HCT116 (cell line): ENCODE measurements at regions not wholly inside any gene's neighbourhood (a gene's known extent, or its start where the extent isn't known, plus 50 kb on each side); places are given as distances from the start of the nearest gene placed in this dataset.

Experiments used
- ATAC-seq: fragments of 200-7000 bp; cut with Tn5 transposase; 2 replicates; pipeline ENCODE4 v1.9.1; 2020; ENCODE audit warnings: mild to moderate bottlenecking, moderate library complexity
- BruUV-seq: library from RNA; stranded (reverse); fragments of 400-500 nt; replicated peaks from 2 replicates; lab custom pipeline; 2021; lab: Mats Ljungman, UMichigan
- CTCF ChIA-PET: fragments of 300-600 bp; sonication (Branson Sonifier 250); formaldehyde crosslinking; loops from one replicate; lab custom pipeline; 2021; ENCODE audit warnings: antibody characterized with exemption; lab: Charles Lee
- POLR2A ChIA-PET: fragments of 300-600, 350-600 bp; sonication (Branson Sonifier 250); formaldehyde crosslinking; loops from one replicate; lab custom pipeline; 2021; ENCODE audit warnings: antibody characterized with exemption; lab: Charles Lee
- RAD21 ChIA-PET, 2 experiments: fragments of 300-600 bp; sonication (Branson Sonifier 250); formaldehyde crosslinking; loops; one replicate each; lab custom pipeline; 2023; ENCODE audit warnings: low total read pairs in 2 of 2; ENCODE audit not compliant: uncharacterized antibody in 2 of 2, unreplicated experiment in 2 of 2, low non-redundant PET in 1 of 2; lab: Charles Lee
- DNase-seq: peaks from one replicate; pipeline ENCODE4 v3.0.0-alpha.2; 2010; ENCODE audit warnings: low read depth, low spot score
- H2AFZ ChIP-seq: fragments of 200-600 bp; shearing (Covaris generic), sonication (generic); 2 replicates; pipeline ENCODE4 v1.6.1; 2017; ENCODE audit warnings: low read depth, mixed run types, mixed read lengths, antibody characterized with exemption, low read length; ENCODE audit not compliant: poor library complexity, severe bottlenecking
- H3K27ac ChIP-seq: 2 replicates; pipeline ENCODE4 v1.5.1; 2012; ENCODE audit warnings: low read depth, low read length
- H3K27me3 ChIP-seq: fragments of 200-600 bp; sonication (generic); 2 replicates; pipeline ENCODE4 v1.6.1; 2016; ENCODE audit warnings: mixed run types, low read length, mixed read lengths; ENCODE audit not compliant: insufficient read depth
- H3K36me3 ChIP-seq, 2 experiments: fragments of 200-500 bp in 1 of 2; fragments of 200-600 bp in 1 of 2; sonication (Bioruptor generic) in 1 of 2; sonication (generic) in 1 of 2; 2 replicates each; pipeline versions ENCODE4 v1.5.1 to v1.6.1; 2014 to 2016; ENCODE audit warnings: low read length in 2 of 2, inconsistent platforms in 1 of 2, mixed read lengths in 1 of 2, mixed run types in 1 of 2; ENCODE audit not compliant: insufficient read depth in 2 of 2, control insufficient read depth in 1 of 2
- H3K4me1 ChIP-seq, 2 experiments: fragments of 200-600 bp in 1 of 2; sonication (generic) in 1 of 2; 2 replicates each; pipeline versions ENCODE4 v1.5.1 to v1.6.1; 2012 to 2017; ENCODE audit warnings: low read length in 2 of 2, inconsistent platforms in 1 of 2, mild to moderate bottlenecking in 1 of 2, mixed read lengths in 1 of 2, mixed run types in 1 of 2, moderate library complexity in 1 of 2; ENCODE audit not compliant: insufficient read depth in 2 of 2, control insufficient read depth in 1 of 2
- H3K4me2 ChIP-seq: fragments of 200-600 bp; sonication (generic); 2 replicates; pipeline ENCODE4 v1.6.1; 2017; ENCODE audit warnings: mixed run types, low read length, mixed read lengths
- H3K4me3 ChIP-seq, 2 experiments: fragments of 200-600 bp in 1 of 2; sonication (generic) in 1 of 2; replicated peaks in 1 of 2; 2 replicates each; pipeline ENCODE4 v1.5.1; 2011 to 2016; ENCODE audit warnings: low read length in 2 of 2, control low read depth in 1 of 2, low read depth in 1 of 2, mild to moderate bottlenecking in 1 of 2, mixed read lengths in 1 of 2, mixed run types in 1 of 2
- H3K79me2 ChIP-seq: fragments of 200-600 bp; sonication (generic); 2 replicates; pipeline ENCODE4 v1.6.1; 2017; ENCODE audit warnings: mild to moderate bottlenecking, mixed run types, low read length, moderate library complexity, mixed read lengths; ENCODE audit not compliant: insufficient read depth
- H3K9ac ChIP-seq: fragments of 200-600 bp; sonication (generic); 2 replicates; pipeline ENCODE4 v1.6.1; 2016; ENCODE audit warnings: low read length, mixed read lengths
- H3K9me2 ChIP-seq: fragments of 200-600 bp; sonication (generic), shearing (Covaris generic); 2 replicates; pipeline ENCODE4 v1.6.1; 2017; ENCODE audit warnings: mixed run types, mild to moderate bottlenecking, moderate library complexity; ENCODE audit not compliant: insufficient read depth
- H3K9me3 ChIP-seq, 2 experiments: fragments of 200-500 bp in 1 of 2; fragments of 200-600 bp in 1 of 2; sonication (Bioruptor generic) in 1 of 2; sonication (generic) in 1 of 2; 2 replicates each; pipeline ENCODE4 v1.6.1; 2014 to 2017; ENCODE audit warnings: low read length in 2 of 2, mixed read lengths in 2 of 2, inconsistent platforms in 1 of 2, low read depth in 1 of 2, mild to moderate bottlenecking in 1 of 2, mixed run types in 1 of 2, moderate library complexity in 1 of 2; ENCODE audit not compliant: control insufficient read depth in 1 of 2, insufficient read depth in 1 of 2
- H4K20me1 ChIP-seq: fragments of 200-600 bp; sonication (generic), shearing (Covaris generic); 2 replicates; pipeline ENCODE4 v1.6.1; 2017; ENCODE audit warnings: mixed run types, mild to moderate bottlenecking, moderate library complexity; ENCODE audit not compliant: insufficient read depth
- ELF1 ChIP-seq: IDR thresholded peaks from 2 replicates; pipeline ENCODE4 v1.6.1; 2012; ENCODE audit warnings: low read depth, borderline replicate concordance
- JUND ChIP-seq: IDR thresholded peaks from 2 replicates; pipeline ENCODE4 v1.6.1; 2012
- SIN3A ChIP-seq: IDR thresholded peaks from 2 replicates; pipeline ENCODE4 v1.6.1; 2012; ENCODE audit warnings: low read depth
- SP1 ChIP-seq: IDR thresholded peaks from 2 replicates; pipeline ENCODE4 v1.6.1; 2012; ENCODE audit warnings: low read depth
- YY1 ChIP-seq: IDR thresholded peaks from 2 replicates; pipeline ENCODE4 v1.6.1; 2011; ENCODE audit warnings: low read length, low read depth, moderate library complexity, mild to moderate bottlenecking; ENCODE audit not compliant: insufficient replicate concordance; ENCODE audit errors: extremely low read depth
- ZFX ChIP-seq: fragments of 450-650 bp; IDR thresholded peaks from 2 replicates; pipeline ENCODE4 v1.6.1; 2017
- ZNF274 ChIP-seq: fragments of 200-500 bp; sonication (Bioruptor generic); IDR thresholded peaks from 2 replicates; pipeline ENCODE4 v1.6.1; 2014; ENCODE audit warnings: mild to moderate bottlenecking, low read depth, low read length, inconsistent platforms
- intact Hi-C: fragments of 100-400 bp; cut with micrococcal nuclease; formaldehyde crosslinking; loops from 2 replicates; pipeline ENCODE4 v1.10.0; 2022
- TF ChIP-seq, protein P1 (sequence below), 3 experiments: fragments of 200-600 bp in 1 of 3; sonication (generic) in 1 of 3; IDR thresholded peaks in 2 of 3; conservative IDR thresholded peaks in 1 of 3; 2 replicates each; pipeline ENCODE4 v1.5.1; 2012 to 2017; ENCODE audit warnings: low read depth in 2 of 3, low read length in 2 of 3, antibody characterized with exemption in 1 of 3, borderline replicate concordance in 1 of 3, control low read depth in 1 of 3, mild to moderate bottlenecking in 1 of 3, mixed read lengths in 1 of 3, mixed run types in 1 of 3, moderate library complexity in 1 of 3; ENCODE audit not compliant: insufficient read depth in 1 of 3
- TF ChIP-seq, protein P2 (sequence below): IDR thresholded peaks from 2 replicates; pipeline ENCODE4 v1.6.1; 2012; ENCODE audit warnings: low read depth

DNA sequence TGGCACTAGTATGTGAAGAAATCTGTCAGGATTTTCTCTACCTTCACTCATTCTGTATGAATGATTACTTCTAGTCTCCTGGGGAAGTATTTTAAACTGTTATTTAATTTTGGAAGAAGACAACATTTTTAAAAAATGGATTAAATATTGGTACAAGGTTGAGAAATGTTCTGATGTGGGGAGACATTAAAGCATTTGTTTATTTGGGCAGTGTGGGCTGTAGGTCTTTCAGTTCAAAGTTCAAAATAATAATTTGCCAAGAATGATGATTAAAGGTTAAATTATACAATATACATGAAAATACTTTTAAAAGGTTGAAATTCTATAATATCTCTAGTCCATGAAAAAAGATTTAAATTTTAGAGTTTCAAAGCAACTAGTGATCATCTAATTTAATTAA is 194.7 kb downstream of the NHLRC3 start:
- no peak overlapping the region for H3K9ac ChIP-seq
- no peak overlapping the region for H3K4me2 ChIP-seq
- peaks cover 63% of the 10 kb centered on the region for H3K27me3 ChIP-seq
- H2AFZ ChIP-seq: no peak overlapping the region
- H3K4me3 ChIP-seq: no peak overlapping the region
- no peak for DNase-seq
- no peaks in the 10 kb centered on the region for H3K4me1 ChIP-seq
- BruUV-seq: no TSS peak
- POLR2A ChIA-PET: no interaction called here
- RAD21 ChIA-PET: no interaction called here
- no peaks in the 10 kb centered on the region for H3K9me3 ChIP-seq
- CTCF ChIA-PET: no interaction called here
- intact Hi-C loops: no loop called here
- H3K27ac ChIP-seq: no peak overlapping the region
- H4K20me1 ChIP-seq: no peaks in the 10 kb centered on the region
- no peaks in the 10 kb centered on the region for H3K9me2 ChIP-seq
- H3K36me3 ChIP-seq: no peaks in the 10 kb centered on the region
- TF ChIP-seq, protein P1, sequence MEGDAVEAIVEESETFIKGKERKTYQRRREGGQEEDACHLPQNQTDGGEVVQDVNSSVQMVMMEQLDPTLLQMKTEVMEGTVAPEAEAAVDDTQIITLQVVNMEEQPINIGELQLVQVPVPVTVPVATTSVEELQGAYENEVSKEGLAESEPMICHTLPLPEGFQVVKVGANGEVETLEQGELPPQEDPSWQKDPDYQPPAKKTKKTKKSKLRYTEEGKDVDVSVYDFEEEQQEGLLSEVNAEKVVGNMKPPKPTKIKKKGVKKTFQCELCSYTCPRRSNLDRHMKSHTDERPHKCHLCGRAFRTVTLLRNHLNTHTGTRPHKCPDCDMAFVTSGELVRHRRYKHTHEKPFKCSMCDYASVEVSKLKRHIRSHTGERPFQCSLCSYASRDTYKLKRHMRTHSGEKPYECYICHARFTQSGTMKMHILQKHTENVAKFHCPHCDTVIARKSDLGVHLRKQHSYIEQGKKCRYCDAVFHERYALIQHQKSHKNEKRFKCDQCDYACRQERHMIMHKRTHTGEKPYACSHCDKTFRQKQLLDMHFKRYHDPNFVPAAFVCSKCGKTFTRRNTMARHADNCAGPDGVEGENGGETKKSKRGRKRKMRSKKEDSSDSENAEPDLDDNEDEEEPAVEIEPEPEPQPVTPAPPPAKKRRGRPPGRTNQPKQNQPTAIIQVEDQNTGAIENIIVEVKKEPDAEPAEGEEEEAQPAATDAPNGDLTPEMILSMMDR (IDR thresholded peaks at IDR 0.05 in 2 of 3, conservative IDR thresholded peaks at IDR 0.05 in 1 of 3; ENCODE audit: borderline replicate concordance in 1 of 3, insufficient read depth in 1 of 3, low read depth in 2 of 3, low read length in 2 of 3): no peak
- TF ChIP-seq JUND (no peak), SIN3A (no peak), ZFX (no peak), ELF1 (no peak), YY1 (no peak), ZNF274 (no peak), SP1 (no peak)
- TF ChIP-seq, protein P2, sequence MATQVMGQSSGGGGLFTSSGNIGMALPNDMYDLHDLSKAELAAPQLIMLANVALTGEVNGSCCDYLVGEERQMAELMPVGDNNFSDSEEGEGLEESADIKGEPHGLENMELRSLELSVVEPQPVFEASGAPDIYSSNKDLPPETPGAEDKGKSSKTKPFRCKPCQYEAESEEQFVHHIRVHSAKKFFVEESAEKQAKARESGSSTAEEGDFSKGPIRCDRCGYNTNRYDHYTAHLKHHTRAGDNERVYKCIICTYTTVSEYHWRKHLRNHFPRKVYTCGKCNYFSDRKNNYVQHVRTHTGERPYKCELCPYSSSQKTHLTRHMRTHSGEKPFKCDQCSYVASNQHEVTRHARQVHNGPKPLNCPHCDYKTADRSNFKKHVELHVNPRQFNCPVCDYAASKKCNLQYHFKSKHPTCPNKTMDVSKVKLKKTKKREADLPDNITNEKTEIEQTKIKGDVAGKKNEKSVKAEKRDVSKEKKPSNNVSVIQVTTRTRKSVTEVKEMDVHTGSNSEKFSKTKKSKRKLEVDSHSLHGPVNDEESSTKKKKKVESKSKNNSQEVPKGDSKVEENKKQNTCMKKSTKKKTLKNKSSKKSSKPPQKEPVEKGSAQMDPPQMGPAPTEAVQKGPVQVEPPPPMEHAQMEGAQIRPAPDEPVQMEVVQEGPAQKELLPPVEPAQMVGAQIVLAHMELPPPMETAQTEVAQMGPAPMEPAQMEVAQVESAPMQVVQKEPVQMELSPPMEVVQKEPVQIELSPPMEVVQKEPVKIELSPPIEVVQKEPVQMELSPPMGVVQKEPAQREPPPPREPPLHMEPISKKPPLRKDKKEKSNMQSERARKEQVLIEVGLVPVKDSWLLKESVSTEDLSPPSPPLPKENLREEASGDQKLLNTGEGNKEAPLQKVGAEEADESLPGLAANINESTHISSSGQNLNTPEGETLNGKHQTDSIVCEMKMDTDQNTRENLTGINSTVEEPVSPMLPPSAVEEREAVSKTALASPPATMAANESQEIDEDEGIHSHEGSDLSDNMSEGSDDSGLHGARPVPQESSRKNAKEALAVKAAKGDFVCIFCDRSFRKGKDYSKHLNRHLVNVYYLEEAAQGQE: no peak
- no peak for ATAC-seq
- no peaks in the 10 kb centered on the region for H3K79me2 ChIP-seq
